Left lung (tissue), 4 donors: ENCODE measurements at regions not wholly inside any gene's neighbourhood (a gene's known extent, or its start where the extent isn't known, plus 50 kb on each side); places are given as distances from the start of the nearest gene placed in this dataset.

Source experiments
- ATAC-seq: fragments of 200-7000 bp; cut with Tn5 transposase; one replicate; pipeline ENCODE4 v1.9.1; 2020; ENCODE audit warnings: moderate library complexity
- DNase-seq, 4 donors: peaks; one replicate each; pipeline ENCODE4 v3.0.0-alpha.2; 2013 to 2020
- H3K27ac ChIP-seq, 2 donors: fragments of 200-600 bp; sonication (generic) in 1 of 2; one replicate each; pipeline versions ENCODE4 v1.5.0 to v1.8.0; 2020 to 2021
- H3K27me3 ChIP-seq, 2 donors: fragments of 200-600 bp; sonication (generic) in 1 of 2; one replicate each; pipeline versions ENCODE4 v1.5.0 to v1.8.0; 2020 to 2021
- H3K36me3 ChIP-seq, 2 donors: fragments of 200-600 bp; sonication (generic) in 1 of 2; one replicate each; pipeline versions ENCODE4 v1.5.0 to v1.8.0; 2020 to 2021
- H3K4me1 ChIP-seq, 2 donors: fragments of 200-600 bp; one replicate each; pipeline ENCODE4 v1.8.0; 2021
- H3K4me3 ChIP-seq, 2 donors: fragments of 200-600 bp; sonication (generic) in 1 of 2; one replicate each; pipeline versions ENCODE4 v1.5.0 to v1.8.0; 2020 to 2021; ENCODE audit warnings: mild to moderate bottlenecking in 1 of 2
- H3K9me3 ChIP-seq, 2 donors: fragments of 200-600 bp; sonication (generic) in 1 of 2; one replicate each; pipeline versions ENCODE4 v1.5.0 to v1.8.0; 2020 to 2021
- intact Hi-C, 2 donors: fragments of 100-400 bp; cut with DNase I; formaldehyde crosslinking; loops; one replicate each; pipeline versions ENCODE4 v1.11.2 to v1.14.2; 2022
- TF ChIP-seq, protein P1 (sequence below), 2 donors: fragments of 200-600 bp; sonication (generic) in 1 of 2; IDR thresholded peaks; one replicate each; pipeline versions ENCODE4 v1.5.0 to v1.8.0; 2021; ENCODE audit warnings: antibody characterized with exemption in 2 of 2
- donor health status: DM: no; HTN: yes; CAD: no.
- donor health status: DM: no; HTN: no; CAD: no.

DNA sequence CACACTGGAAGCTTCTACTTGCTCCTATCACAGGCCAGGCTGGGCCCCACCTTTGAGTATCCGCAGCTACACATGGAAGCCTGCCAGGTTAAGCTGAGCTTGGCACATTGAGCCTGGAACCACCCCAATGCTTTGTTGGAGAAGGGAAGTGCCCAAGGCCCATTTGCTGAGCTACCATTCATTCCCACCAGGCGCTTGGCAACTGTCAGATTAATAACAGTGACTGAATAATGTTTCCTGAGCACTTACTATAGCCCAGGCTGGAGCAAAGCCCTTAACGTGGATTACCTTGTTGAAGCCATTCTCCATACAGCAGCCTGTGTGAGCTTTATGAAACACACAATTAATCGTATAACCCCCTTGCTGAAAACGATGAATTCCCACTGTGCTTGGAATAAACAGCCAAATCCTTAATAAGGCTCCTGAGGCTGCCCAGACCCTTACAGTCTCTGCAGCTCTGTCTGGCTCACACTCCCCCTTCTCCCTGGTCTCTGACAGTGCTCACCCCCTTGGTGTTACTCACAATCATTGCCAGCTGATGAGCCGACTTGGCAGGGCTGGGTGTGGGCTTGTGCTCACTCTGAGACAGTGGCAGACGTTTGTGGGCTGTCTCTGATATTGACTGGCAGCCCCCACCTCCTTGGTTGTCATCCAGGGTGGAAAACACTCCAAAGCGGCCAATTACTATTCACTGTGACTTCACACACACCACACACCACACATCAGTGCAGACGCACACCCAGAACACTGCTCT, 357.1 kb downstream of the MAFB start:
- intact Hi-C loops = no loop called here
- peak; percentile 32 for ATAC-seq

DNA sequence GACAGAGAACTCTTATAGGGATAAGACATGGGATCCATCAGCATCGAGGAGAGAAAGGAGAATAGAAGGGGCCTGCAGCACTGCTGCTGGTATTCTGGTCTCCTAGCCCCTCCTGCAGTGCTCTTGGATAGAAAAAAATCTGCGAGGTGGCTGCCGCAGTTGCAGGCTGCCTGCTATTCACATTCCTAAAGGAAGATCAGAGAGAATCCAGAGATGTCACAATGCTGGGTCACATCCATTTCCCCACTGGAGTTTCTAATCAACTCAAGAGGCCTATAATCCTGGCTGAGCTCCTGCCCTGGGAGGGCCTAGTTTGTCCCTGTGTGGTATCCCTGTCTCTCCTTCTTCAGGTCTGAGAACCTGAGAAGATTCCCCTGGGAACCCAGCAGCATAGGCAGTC, 357.8 kb downstream of the MAFB start:
- TF ChIP-seq, protein P1, sequence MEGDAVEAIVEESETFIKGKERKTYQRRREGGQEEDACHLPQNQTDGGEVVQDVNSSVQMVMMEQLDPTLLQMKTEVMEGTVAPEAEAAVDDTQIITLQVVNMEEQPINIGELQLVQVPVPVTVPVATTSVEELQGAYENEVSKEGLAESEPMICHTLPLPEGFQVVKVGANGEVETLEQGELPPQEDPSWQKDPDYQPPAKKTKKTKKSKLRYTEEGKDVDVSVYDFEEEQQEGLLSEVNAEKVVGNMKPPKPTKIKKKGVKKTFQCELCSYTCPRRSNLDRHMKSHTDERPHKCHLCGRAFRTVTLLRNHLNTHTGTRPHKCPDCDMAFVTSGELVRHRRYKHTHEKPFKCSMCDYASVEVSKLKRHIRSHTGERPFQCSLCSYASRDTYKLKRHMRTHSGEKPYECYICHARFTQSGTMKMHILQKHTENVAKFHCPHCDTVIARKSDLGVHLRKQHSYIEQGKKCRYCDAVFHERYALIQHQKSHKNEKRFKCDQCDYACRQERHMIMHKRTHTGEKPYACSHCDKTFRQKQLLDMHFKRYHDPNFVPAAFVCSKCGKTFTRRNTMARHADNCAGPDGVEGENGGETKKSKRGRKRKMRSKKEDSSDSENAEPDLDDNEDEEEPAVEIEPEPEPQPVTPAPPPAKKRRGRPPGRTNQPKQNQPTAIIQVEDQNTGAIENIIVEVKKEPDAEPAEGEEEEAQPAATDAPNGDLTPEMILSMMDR (IDR thresholded peaks at IDR 0.05) = no peak
- intact Hi-C loops = no loop called here
- DNase-seq (no peak), ATAC-seq (no peak)
- Histone ChIP-seq H3K4me3 (no peak overlapping the region), H3K27me3 (no peaks in the 10 kb centered on the region), H3K4me1 (peaks cover 0 to 13% of the 10 kb centered on the region in 2 donors), H3K36me3 (no peaks in the 10 kb centered on the region), H3K9me3 (no peaks in the 10 kb centered on the region), H3K27ac (no peak overlapping the region)

More for the DNA sequence above, 357.1 kb downstream of the MAFB start:
- Histone ChIP-seq H3K4me3 (no peak overlapping the region), H3K27ac (no peak overlapping the region), H3K4me1 (peaks cover 0 to 6% of the 10 kb centered on the region in 2 donors), H3K27me3 (no peaks in the 10 kb centered on the region), H3K36me3 (no peaks in the 10 kb centered on the region), H3K9me3 (no peaks in the 10 kb centered on the region)
- TF ChIP-seq, protein P1 (IDR thresholded peaks at IDR 0.05) = no peak
- DNase-seq = peak in 1 of 4 donors; percentile 16

DNA sequence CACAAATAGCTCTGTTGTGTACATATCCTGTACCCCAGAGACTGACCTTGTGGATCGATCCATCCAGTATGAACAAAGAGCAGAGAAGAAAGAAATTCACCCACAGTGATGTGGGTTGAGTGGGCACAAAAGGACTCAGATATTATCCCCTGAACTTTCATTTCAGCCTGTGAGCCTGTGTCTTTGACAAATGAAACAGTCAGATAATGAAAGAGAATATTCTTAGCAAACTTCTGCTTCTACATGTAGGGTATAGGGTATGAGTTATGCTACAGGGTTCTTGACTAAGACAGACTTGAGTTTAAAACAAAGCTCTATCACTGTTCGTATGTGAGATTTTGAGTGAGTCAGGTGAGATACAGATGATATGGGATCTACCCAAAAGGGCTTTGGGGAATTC, 359.7 kb downstream of the MAFB start:
- no peaks in the 10 kb centered on the region for H3K36me3 ChIP-seq
- no peak for DNase-seq
- H3K27ac ChIP-seq = no peak overlapping the region
- no peak for ATAC-seq
- peaks cover 0 to 22% of the 10 kb centered on the region in 2 donors for H3K4me1 ChIP-seq
- no peaks in the 10 kb centered on the region for H3K9me3 ChIP-seq
- H3K27me3 ChIP-seq = no peaks in the 10 kb centered on the region
- intact Hi-C loops = no loop called here
- no peak overlapping the region for H3K4me3 ChIP-seq
- TF ChIP-seq, protein P1 (IDR thresholded peaks at IDR 0.05) = no peak

DNA sequence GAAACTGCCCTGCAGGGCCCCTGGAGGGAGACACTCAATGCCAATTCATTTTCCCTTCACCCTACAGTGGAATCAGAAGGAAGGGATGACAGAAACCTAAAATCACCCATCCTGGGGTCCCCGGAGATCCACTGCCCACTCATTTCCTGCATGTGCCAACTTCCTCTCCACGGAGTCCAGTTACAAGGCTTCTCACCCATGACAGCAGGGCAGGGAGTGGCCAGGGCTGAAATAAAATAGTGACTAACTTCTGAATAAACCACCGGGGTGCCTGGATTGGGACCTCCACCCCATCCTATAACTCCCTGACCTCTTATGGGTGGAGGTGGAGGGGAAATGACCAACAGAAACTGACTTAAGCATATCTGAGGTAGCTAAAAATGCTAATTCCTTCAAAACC, 362.3 kb downstream of the MAFB start:
- H3K4me3 ChIP-seq = no peak overlapping the region
- intact Hi-C loops = no loop called here
- H3K9me3 ChIP-seq = no peaks in the 10 kb centered on the region
- no peaks in the 10 kb centered on the region for H3K36me3 ChIP-seq
- peak overlapping the region in 1 of 2 donors; percentile 39 for H3K27ac ChIP-seq
- no peak for DNase-seq
- peak; percentile 36 for ATAC-seq
- TF ChIP-seq, protein P1 (IDR thresholded peaks at IDR 0.05) = no peak
- peaks cover 0 to 39% of the 10 kb centered on the region in 2 donors for H3K4me1 ChIP-seq
- H3K27me3 ChIP-seq = no peaks in the 10 kb centered on the region

DNA sequence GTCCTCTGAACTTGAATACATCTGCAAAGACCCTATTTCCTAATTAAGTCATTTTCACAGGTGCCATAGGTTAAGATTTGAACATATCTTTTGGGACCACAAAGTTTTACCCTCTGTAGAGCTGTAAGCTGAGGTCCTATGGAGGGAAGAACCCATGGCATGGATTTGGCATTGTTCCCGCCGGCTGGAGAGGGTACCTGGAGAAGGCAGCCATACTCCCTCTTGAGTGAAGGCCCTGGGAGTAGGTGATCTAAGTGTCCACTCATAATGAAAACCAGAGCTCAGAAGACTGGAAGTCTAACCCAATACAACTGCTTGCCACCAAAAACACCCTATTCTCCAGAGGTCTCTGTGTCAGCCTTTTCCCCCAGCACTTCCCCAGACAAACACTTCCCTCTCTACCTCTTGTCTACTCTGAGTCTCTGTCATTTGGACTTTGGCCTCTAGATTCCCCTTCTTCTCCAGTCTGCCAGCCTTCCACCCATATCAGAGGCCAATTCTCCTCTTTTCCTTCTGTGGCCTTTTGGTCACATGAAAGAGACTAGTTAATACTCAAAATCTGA, 363.9 kb downstream of the MAFB start:
- Histone ChIP-seq H3K9me3 (no peaks in the 10 kb centered on the region), H3K4me3 (no peak overlapping the region), H3K36me3 (no peaks in the 10 kb centered on the region), H3K27ac (peak overlapping the region in 1 of 2 donors; percentile 49), H3K27me3 (no peaks in the 10 kb centered on the region), H3K4me1 (peaks cover 0 to 39% of the 10 kb centered on the region in 2 donors)
- intact Hi-C loops = no loop called here
- DNase-seq = no peak
- TF ChIP-seq, protein P1 (IDR thresholded peaks at IDR 0.05) = no peak
- no peak for ATAC-seq
